ENCODE measurements at regions not wholly inside any gene's neighbourhood (a gene's known extent, or its start where the extent isn't known, plus 50 kb on each side); places are given as distances from the start of the nearest gene placed in this dataset.

- no peaks in the 10 kb centered on the region; the same call in 2 of the 3 replicates for H3K9me3 ChIP-seq
- ATAC-seq = no peak
- WGBS (ENCODE audit: missing lambda C conversion rate) = 82% methylated on average over 1 of the region's 1 CpG
- no peak overlapping the region for H3K4me3 ChIP-seq
- H3K4me1 ChIP-seq = no peaks in the 10 kb centered on the region
- CTCF ChIA-PET = interaction anchor here (0.6 kb wide), 1 partner anchor 327 kb away, joined by 3 read pairs; no protein-coding TSS in a partner anchor
- no peak overlapping the region for H3K4me2 ChIP-seq
- POLR2A ChIA-PET = no interaction called here
- no peak for FAIRE-seq
- no peak for DNase-seq (ENCODE audit: low read depth in 1 of 2, low spot score in 1 of 2)
- no peak overlapping the region for H3K27ac ChIP-seq
- no peak for TF ChIP-seq CBX2 (IDR thresholded peaks at IDR 0.05; ENCODE audit: borderline replicate concordance, low read depth)
- no peak for TF ChIP-seq NR3C1 (IDR thresholded peaks at IDR 0.05)
- no peak for TF ChIP-seq TP53 (CRISPR knock-in tag; IDR thresholded peaks at IDR 0.05)
- no peak for TF ChIP-seq CHD4 (IDR thresholded peaks at IDR 0.05; ENCODE audit: borderline replicate concordance)
- no peak for TF ChIP-seq NPAS2 (CRISPR knock-in tag; IDR thresholded peaks at IDR 0.05; ENCODE audit: borderline replicate concordance)
- no peak for TF ChIP-seq FOXS1 (CRISPR knock-in tag; IDR thresholded peaks at IDR 0.05)
- no peak for TF ChIP-seq ELK1 (IDR thresholded peaks at IDR 0.05; ENCODE audit: low read depth, low read length)
- no peak for TF ChIP-seq BCL3 (IDR thresholded peaks at IDR 0.05)
- TF ChIP-seq POLR2AphosphoS2 (conservative IDR thresholded peaks at IDR 0.05; ENCODE audit: low read length) = no peak
- TF ChIP-seq RFX5 (IDR thresholded peaks at IDR 0.05) = no peak
- TF ChIP-seq ZSCAN20 (CRISPR knock-in tag; IDR thresholded peaks at IDR 0.05) = no peak
- TF ChIP-seq ZFP36 (IDR thresholded peaks at IDR 0.05; ENCODE audit: borderline replicate concordance, partially characterized antibody) = no peak
- no peak for TF ChIP-seq HES2 (IDR thresholded peaks at IDR 0.05)
- TF ChIP-seq REST (IDR thresholded peaks at IDR 0.05) = no peak
- no peak for TF ChIP-seq MAFK (IDR thresholded peaks at IDR 0.05; ENCODE audit: partially characterized antibody)
Observed at GRCh38 chr13:31670831-31671617, 68.3 kb upstream of the RXFP2 start.

GRCh38 chr13:31674051-31674450 lies 65.3 kb upstream of the RXFP2 start:
- FAIRE-seq (no peak), DNase-seq (ENCODE audit: low read depth in 1 of 2, low spot score in 1 of 2) (no peak)

More at GRCh38 chr13:31674051-31674450, 65.3 kb upstream of the RXFP2 start:
- no peak overlapping the region for H3K4me3 ChIP-seq
- WGBS (ENCODE audit: missing lambda C conversion rate) = 0% methylated on average over 1 of the region's 1 CpG
- H3K9me3 ChIP-seq = no peaks in the 10 kb centered on the region
- TF ChIP-seq HMGXB4 (CRISPR knock-in tag; IDR thresholded peaks at IDR 0.05; ENCODE audit: borderline replicate concordance) (no peak), RNF2 (IDR thresholded peaks at IDR 0.05; ENCODE audit: borderline replicate concordance, low read depth) (no peak), HDAC2 (IDR thresholded peaks at IDR 0.05) (no peak), EP300 (IDR thresholded peaks at IDR 0.05) (no peak)
- POLR2A ChIA-PET = no interaction called here
- H3K4me2 ChIP-seq = no peak overlapping the region
- no peaks in the 10 kb centered on the region for H3K4me1 ChIP-seq
- no peak for ATAC-seq
- no peak overlapping the region for H3K27ac ChIP-seq
- CTCF ChIA-PET = no interaction called here

All from A549 (cell line).